ENCODE measurements at regions not wholly inside any gene's neighbourhood (a gene's known extent, or its start where the extent isn't known, plus 50 kb on each side); places are given as distances from the start of the nearest gene placed in this dataset.

DNA sequence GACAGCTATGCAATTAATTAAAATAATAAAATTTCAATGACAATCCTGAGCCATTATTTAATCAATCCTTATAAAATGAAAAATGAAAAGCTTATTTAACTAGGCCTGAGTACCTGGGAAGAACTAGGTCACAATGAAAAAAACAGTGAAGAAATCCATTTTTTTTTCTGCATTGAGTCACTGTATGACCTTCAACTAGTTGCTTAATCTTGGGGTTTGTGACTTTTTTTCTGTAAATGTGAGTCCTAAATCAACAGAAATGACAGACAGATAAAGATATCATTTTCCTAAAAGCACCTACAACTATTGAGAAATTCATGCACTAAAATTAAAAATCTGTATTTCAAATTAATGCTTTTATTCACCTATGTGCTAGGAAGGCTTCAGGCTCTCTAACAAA, 96.8 kb downstream of the TMEM26 start:
- TF ChIP-seq, protein P1, sequence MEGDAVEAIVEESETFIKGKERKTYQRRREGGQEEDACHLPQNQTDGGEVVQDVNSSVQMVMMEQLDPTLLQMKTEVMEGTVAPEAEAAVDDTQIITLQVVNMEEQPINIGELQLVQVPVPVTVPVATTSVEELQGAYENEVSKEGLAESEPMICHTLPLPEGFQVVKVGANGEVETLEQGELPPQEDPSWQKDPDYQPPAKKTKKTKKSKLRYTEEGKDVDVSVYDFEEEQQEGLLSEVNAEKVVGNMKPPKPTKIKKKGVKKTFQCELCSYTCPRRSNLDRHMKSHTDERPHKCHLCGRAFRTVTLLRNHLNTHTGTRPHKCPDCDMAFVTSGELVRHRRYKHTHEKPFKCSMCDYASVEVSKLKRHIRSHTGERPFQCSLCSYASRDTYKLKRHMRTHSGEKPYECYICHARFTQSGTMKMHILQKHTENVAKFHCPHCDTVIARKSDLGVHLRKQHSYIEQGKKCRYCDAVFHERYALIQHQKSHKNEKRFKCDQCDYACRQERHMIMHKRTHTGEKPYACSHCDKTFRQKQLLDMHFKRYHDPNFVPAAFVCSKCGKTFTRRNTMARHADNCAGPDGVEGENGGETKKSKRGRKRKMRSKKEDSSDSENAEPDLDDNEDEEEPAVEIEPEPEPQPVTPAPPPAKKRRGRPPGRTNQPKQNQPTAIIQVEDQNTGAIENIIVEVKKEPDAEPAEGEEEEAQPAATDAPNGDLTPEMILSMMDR (conservative IDR thresholded peaks at IDR 0.05; ENCODE audit: low read length), result no peak
- TF ChIP-seq EZH2phosphoT487 (IDR thresholded peaks at IDR 0.05; ENCODE audit: borderline replicate concordance, low read depth, low read length), result no peak

All from OCI-LY7 (cell line).